Kidney (tissue), 13 donors: ENCODE measurements at regions not wholly inside any gene's neighbourhood (a gene's known extent, or its start where the extent isn't known, plus 50 kb on each side); places are given as distances from the start of the nearest gene placed in this dataset.

Source experiments
- DNase-seq, 5 donors: peaks; one replicate each; pipeline ENCODE4 v3.0.0-alpha.2; 2013 to 2020
- FAIRE-seq: peaks from 2 replicates; lab custom pipeline; 2012; peaks lifted over from hg19 to GRCh38; lab: Jason Lieb, UNC
- H3K27ac ChIP-seq, 2 donors: one replicate each; pipeline ENCODE4 v1.7.0; 2013; ENCODE audit warnings: low read depth in 2 of 2, low read length in 2 of 2, inconsistent platforms in 1 of 2
- H3K27me3 ChIP-seq: one replicate; pipeline ENCODE4 v1.7.1; 2013; ENCODE audit warnings: low read length, inconsistent platforms; ENCODE audit not compliant: control insufficient read depth, insufficient read depth
- H3K36me3 ChIP-seq, 3 donors: one replicate each; pipeline versions ENCODE4 v1.7.0 to v1.7.1; 2013; ENCODE audit warnings: low read length in 3 of 3, control low read depth in 1 of 3, inconsistent platforms in 1 of 3; ENCODE audit not compliant: insufficient read depth in 3 of 3, control insufficient read depth in 2 of 3
- H3K4me1 ChIP-seq, 3 donors: one replicate each; pipeline versions ENCODE4 v1.7.0 to v1.7.1; 2013; ENCODE audit warnings: low read length in 3 of 3, inconsistent platforms in 1 of 3, low read depth in 1 of 3; ENCODE audit not compliant: control insufficient read depth in 2 of 3, insufficient read depth in 2 of 3
- H3K4me3 ChIP-seq, 3 donors: one replicate each; pipeline versions ENCODE4 v1.7.0 to v1.8.1; 2013; ENCODE audit warnings: low read length in 3 of 3, control low read depth in 1 of 3, inconsistent platforms in 1 of 3
- H3K9ac ChIP-seq, 3 donors: one replicate each; pipeline versions ENCODE4 v1.7.0 to v1.7.1; 2013; ENCODE audit warnings: low read length in 3 of 3, control low read depth in 1 of 3, inconsistent platforms in 1 of 3
- H3K9me3 ChIP-seq, 3 donors: one replicate each; pipeline versions ENCODE4 v1.7.0 to v1.7.1; 2013; ENCODE audit warnings: low read length in 3 of 3, control low read depth in 1 of 3, inconsistent platforms in 1 of 3; ENCODE audit not compliant: control insufficient read depth in 2 of 3, insufficient read depth in 1 of 3
- intact Hi-C: fragments of 100-400 bp; cut with DNase I; formaldehyde crosslinking; loops from one replicate; pipeline ENCODE4 v1.11.1; 2022
- TF ChIP-seq, protein P1 (sequence below): IDR thresholded peaks from 3 replicates; pipeline ENCODE4 v1.5.1; 2012; ENCODE audit warnings: mild to moderate bottlenecking, moderate library complexity, borderline replicate concordance; ENCODE audit not compliant: insufficient read depth; ENCODE audit errors: extremely low read depth
- donor health status: control.
- donor health status: control.
- donor health status: control.
- donor health status: control.
- donor health status: control.
- donor health status: DM: yes; HTN: yes; CAD: no.
- donor health status: Normal renal cell carcinoma (clear cell type).

DNA sequence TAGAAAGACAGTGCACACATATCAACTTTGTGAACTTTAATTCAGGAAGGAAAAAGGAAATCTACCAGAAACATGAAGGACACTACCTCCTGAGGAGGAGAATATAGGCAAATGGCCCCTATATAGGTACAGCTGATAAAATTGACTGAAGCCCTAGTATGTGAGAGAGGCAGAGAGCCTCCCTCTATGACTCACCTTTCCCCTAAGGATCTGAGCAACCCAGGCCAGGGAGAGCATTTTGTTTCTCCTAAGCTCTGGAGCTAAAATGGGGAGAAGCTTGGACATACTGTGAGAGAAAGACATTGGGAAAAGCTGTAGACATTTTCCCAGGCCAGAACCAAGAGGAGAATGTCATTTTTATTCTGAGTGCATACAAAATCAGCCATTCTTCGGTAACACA, 303.5 kb downstream of the AHR start:
- H3K9ac ChIP-seq: no peak overlapping the region
- no peaks in the 10 kb centered on the region for H3K27me3 ChIP-seq
- H3K36me3 ChIP-seq: no peaks in the 10 kb centered on the region
- no peak for FAIRE-seq
- H3K4me3 ChIP-seq: no peak overlapping the region
- DNase-seq: no peak
- TF ChIP-seq, protein P1, sequence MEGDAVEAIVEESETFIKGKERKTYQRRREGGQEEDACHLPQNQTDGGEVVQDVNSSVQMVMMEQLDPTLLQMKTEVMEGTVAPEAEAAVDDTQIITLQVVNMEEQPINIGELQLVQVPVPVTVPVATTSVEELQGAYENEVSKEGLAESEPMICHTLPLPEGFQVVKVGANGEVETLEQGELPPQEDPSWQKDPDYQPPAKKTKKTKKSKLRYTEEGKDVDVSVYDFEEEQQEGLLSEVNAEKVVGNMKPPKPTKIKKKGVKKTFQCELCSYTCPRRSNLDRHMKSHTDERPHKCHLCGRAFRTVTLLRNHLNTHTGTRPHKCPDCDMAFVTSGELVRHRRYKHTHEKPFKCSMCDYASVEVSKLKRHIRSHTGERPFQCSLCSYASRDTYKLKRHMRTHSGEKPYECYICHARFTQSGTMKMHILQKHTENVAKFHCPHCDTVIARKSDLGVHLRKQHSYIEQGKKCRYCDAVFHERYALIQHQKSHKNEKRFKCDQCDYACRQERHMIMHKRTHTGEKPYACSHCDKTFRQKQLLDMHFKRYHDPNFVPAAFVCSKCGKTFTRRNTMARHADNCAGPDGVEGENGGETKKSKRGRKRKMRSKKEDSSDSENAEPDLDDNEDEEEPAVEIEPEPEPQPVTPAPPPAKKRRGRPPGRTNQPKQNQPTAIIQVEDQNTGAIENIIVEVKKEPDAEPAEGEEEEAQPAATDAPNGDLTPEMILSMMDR: no peak
- intact Hi-C loops: no loop called here
- H3K4me1 ChIP-seq: no peaks in the 10 kb centered on the region
- H3K27ac ChIP-seq: no peak overlapping the region
- no peaks in the 10 kb centered on the region for H3K9me3 ChIP-seq

DNA sequence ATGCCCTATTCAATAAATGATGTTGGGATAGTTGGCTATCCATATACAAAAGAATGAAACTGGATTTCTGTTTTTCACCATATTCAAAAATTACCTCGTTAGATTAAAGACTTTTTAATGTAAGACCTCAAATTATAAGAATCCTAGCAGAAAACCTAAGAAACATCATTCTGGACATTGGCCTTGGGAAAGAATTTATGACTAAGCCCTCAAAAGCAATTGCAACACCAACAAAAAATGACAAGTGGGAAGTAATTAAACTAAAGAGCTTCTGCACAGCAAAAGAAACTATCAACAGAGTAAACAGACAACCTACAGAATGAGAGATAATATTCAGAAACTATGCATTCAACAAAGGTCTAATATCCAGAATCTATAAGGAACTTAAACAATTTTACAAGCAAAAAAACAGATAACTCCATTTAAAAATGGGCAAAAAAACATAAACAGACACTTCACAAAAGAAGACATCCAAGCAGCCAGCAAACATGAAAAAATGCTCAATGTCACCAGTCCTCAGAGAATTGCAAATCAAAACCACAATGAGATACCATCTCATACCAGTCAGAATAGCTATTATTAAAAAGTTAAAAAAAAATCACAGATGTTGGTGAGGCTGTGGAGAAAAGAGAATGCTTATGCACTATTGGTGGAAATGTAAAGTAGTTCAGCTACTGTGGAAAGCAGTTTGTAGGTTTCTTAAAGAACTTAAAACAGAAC, 309.8 kb downstream of the AHR start:
- intact Hi-C loops: no loop called here

DNA sequence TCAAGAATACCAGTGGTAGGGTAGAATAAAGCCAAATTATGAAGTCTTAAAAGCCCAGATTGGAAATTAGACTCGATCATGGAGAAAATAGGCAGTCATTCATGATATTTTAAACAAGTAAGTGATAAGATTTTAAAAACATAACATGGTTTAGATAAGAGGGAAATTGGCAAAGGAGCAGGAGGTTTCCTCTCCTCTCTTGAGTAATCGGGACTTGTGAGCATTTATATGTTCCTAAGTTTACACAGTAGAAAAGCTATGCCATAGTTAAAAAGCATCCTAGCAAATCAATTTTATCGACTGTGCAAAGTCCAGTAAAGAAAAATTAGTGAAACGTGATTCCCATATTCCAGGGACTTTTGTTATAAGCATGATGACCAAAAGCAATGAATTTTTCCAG, 313.2 kb downstream of the AHR start:
- FAIRE-seq (no peak), DNase-seq (no peak)
- TF ChIP-seq, protein P1: no peak
- H3K9me3 ChIP-seq: no peaks in the 10 kb centered on the region
- H3K4me3 ChIP-seq: no peak overlapping the region
- H3K27ac ChIP-seq: no peak overlapping the region
- no peaks in the 10 kb centered on the region for H3K4me1 ChIP-seq
- no peaks in the 10 kb centered on the region for H3K36me3 ChIP-seq
- H3K9ac ChIP-seq: no peak overlapping the region
- intact Hi-C loops: no loop called here
- no peaks in the 10 kb centered on the region for H3K27me3 ChIP-seq

More for the DNA sequence above, 309.8 kb downstream of the AHR start:
- DNase-seq (no peak), FAIRE-seq (no peak)
- Histone ChIP-seq H3K4me1 (no peaks in the 10 kb centered on the region), H3K4me3 (no peak overlapping the region), H3K27ac (no peak overlapping the region), H3K36me3 (no peaks in the 10 kb centered on the region), H3K9ac (no peak overlapping the region), H3K27me3 (no peaks in the 10 kb centered on the region), H3K9me3 (no peaks in the 10 kb centered on the region)
- TF ChIP-seq, protein P1: no peak
